ENCODE measurements at regions not wholly inside any gene's neighbourhood (a gene's known extent, or its start where the extent isn't known, plus 50 kb on each side); places are given as distances from the start of the nearest gene placed in this dataset.

- no peak for DNase-seq (ENCODE audit: low spot score)
Measured at GRCh38 chrX:100217547-100217946, 192.5 kb downstream of the PCDH19 start.

- no peak for DNase-seq (ENCODE audit: low spot score)
Measured at GRCh38 chrX:100216083-100216482, 194.0 kb downstream of the PCDH19 start.

- DNase-seq (ENCODE audit: low spot score): peak; percentile 7
Measured at GRCh38 chrX:100208076-100208475, 202.0 kb downstream of the PCDH19 start.

GRCh38 chrX:100207331-100208024 lies 202.6 kb downstream of the PCDH19 start:
- DNase-seq (ENCODE audit: low spot score): no peak

GRCh38 chrX:100204534-100204933 lies 205.5 kb downstream of the PCDH19 start:
- no peak for DNase-seq (ENCODE audit: low spot score)

- no peak for DNase-seq (ENCODE audit: low spot score)
Measured at GRCh38 chrX:100194082-100194775, 215.8 kb downstream of the PCDH19 start.

All from iPS-NIHi11 (cell line).